GM19240 (cell line): ENCODE measurements at regions not wholly inside any gene's neighbourhood (a gene's known extent, or its start where the extent isn't known, plus 50 kb on each side); places are given as distances from the start of the nearest gene placed in this dataset.
"Not testable (repeated sequence)": the region's sequence is repeated elsewhere in the genome, so short reads cannot be mapped to it uniquely, and the experiment has no call there.

Source experiments
- DNase-seq: peaks from one replicate; pipeline ENCODE4 v3.0.0; 2011; ENCODE audit warnings: low spot score; ENCODE audit not compliant: insufficient read length

GRCh38 chr11:80967649-80968048 lies 1526.8 kb upstream of the TENM4 start:
- no peak for DNase-seq

GRCh38 chr11:80960381-80961029 lies 1519.7 kb upstream of the TENM4 start:
- no peak for DNase-seq

- DNase-seq = no peak
Measured at GRCh38 chr11:80959751-80960150, 1518.9 kb upstream of the TENM4 start.

- no peak for DNase-seq
Measured at GRCh38 chr11:80958987-80959386, 1518.2 kb upstream of the TENM4 start.

GRCh38 chr11:80958361-80958760 lies 1517.5 kb upstream of the TENM4 start:
- no peak for DNase-seq

GRCh38 chr11:80955588-80955987 lies 1514.8 kb upstream of the TENM4 start:
- no peak for DNase-seq

GRCh38 chr11:80948781-80949180 lies 1508.0 kb upstream of the TENM4 start:
- no peak for DNase-seq

- no peak for DNase-seq
Measured at GRCh38 chr11:80944758-80945157, 1503.9 kb upstream of the TENM4 start.

GRCh38 chr11:80943226-80943625 lies 1502.4 kb upstream of the TENM4 start:
- DNase-seq = no peak

GRCh38 chr11:80937842-80938241 lies 1497.0 kb upstream of the TENM4 start:
- no peak for DNase-seq

- DNase-seq = no peak
Measured at GRCh38 chr11:80930038-80930437, 1489.2 kb upstream of the TENM4 start.

- no peak for DNase-seq
Measured at GRCh38 chr11:80929031-80929805, 1488.4 kb upstream of the TENM4 start.

GRCh38 chr11:80925321-80925720 lies 1484.5 kb upstream of the TENM4 start:
- no peak for DNase-seq

GRCh38 chr11:80921310-80921709 lies 1480.5 kb upstream of the TENM4 start:
- not testable (repeated sequence) for DNase-seq

- no peak for DNase-seq
Measured at GRCh38 chr11:80916173-80916798, 1475.5 kb upstream of the TENM4 start.

GRCh38 chr11:80914311-80914710 lies 1473.5 kb upstream of the TENM4 start:
- DNase-seq = no peak

- DNase-seq = no peak
Measured at GRCh38 chr11:80911666-80912065, 1470.8 kb upstream of the TENM4 start.

GRCh38 chr11:80900265-80900664 lies 1459.4 kb upstream of the TENM4 start:
- DNase-seq = no peak

GRCh38 chr11:80899381-80899780 lies 1458.6 kb upstream of the TENM4 start:
- DNase-seq = no peak

- DNase-seq = no peak
Measured at GRCh38 chr11:80898910-80899309, 1458.1 kb upstream of the TENM4 start.

- DNase-seq = no peak
Measured at GRCh38 chr11:80886684-80887083, 1445.9 kb upstream of the TENM4 start.

GRCh38 chr11:80873310-80873999 lies 1432.6 kb upstream of the TENM4 start:
- no peak for DNase-seq
